IMR-90 (cell line): ENCODE measurements at regions not wholly inside any gene's neighbourhood (a gene's known extent, or its start where the extent isn't known, plus 50 kb on each side); places are given as distances from the start of the nearest gene placed in this dataset.
A peak's percentile ranks its signal among the peaks of the same experiment; 100 is the strongest.

Experiments used
- ATAC-seq: fragments of 200-7000 bp; cut with Tn5 transposase; 2 replicates; pipeline ENCODE4 v1.9.1; 2020; ENCODE audit warnings: low read depth, mild to moderate bottlenecking, moderate library complexity
- BruUV-seq: library from RNA; stranded (reverse); fragments of 400-500 nt; replicated peaks from 2 replicates; lab custom pipeline; 2021; lab: Mats Ljungman, UMichigan
- CTCF ChIA-PET: fragments of 300-600 bp; formaldehyde crosslinking; extraction: SDS; loops from one replicate; lab custom pipeline; 2021; ENCODE audit warnings: antibody characterized with exemption; lab: Yijun Ruan, JAX
- POLR2A ChIA-PET: fragments of 300-600 bp; sonication (Branson Sonifier 250); formaldehyde crosslinking; loops from one replicate; lab custom pipeline; 2022; ENCODE audit warnings: antibody characterized with exemption; ENCODE audit not compliant: unreplicated experiment; lab: Charles Lee
- DNase-seq: peaks from one replicate; pipeline ENCODE4 v3.0.0; 2013
- H2AFZ ChIP-seq: replicated peaks from 2 replicates; pipeline ENCODE3; 2013; ENCODE audit warnings: low read length, mild to moderate bottlenecking; ENCODE audit not compliant: poor library complexity
- H2AK5ac ChIP-seq: 2 replicates; pipeline ENCODE4 v1.6.1; 2013; ENCODE audit warnings: low read depth, low read length, inconsistent platforms
- H2AK9ac ChIP-seq: replicated peaks from 2 replicates; pipeline ENCODE3; 2013; ENCODE audit warnings: mild to moderate bottlenecking, low read depth, low read length, moderate library complexity; ENCODE audit not compliant: poor library complexity
- H2BK120ac ChIP-seq: 2 replicates; pipeline ENCODE4 v1.6.1; 2013; ENCODE audit warnings: low read depth, low read length, inconsistent platforms
- H2BK15ac ChIP-seq: 3 replicates; pipeline ENCODE4 v1.6.1; 2013; ENCODE audit warnings: low read depth, low read length, inconsistent platforms
- H2BK20ac ChIP-seq: 2 replicates; pipeline ENCODE4 v1.6.1; 2013; ENCODE audit warnings: low read depth, mild to moderate bottlenecking, inconsistent platforms, low read length, moderate library complexity
- H2BK5ac ChIP-seq: 2 replicates; pipeline ENCODE4 v1.6.1; 2013; ENCODE audit warnings: mild to moderate bottlenecking, low read depth, low read length, inconsistent platforms; ENCODE audit not compliant: poor library complexity, severe bottlenecking
- H3K14ac ChIP-seq: replicated peaks from 2 replicates; pipeline ENCODE4 v1.6.1; 2013; ENCODE audit warnings: low read depth, low read length, inconsistent platforms
- H3K18ac ChIP-seq: 2 replicates; pipeline ENCODE4 v1.6.1; 2013; ENCODE audit warnings: low read depth, low read length, control low read depth
- H3K23ac ChIP-seq: 2 replicates; pipeline ENCODE4 v1.6.1; 2013; ENCODE audit warnings: low read depth, low read length, inconsistent platforms
- H3K27ac ChIP-seq: 2 replicates; pipeline ENCODE4 v1.5.1; 2013; ENCODE audit warnings: mild to moderate bottlenecking, control low read depth, low read length; ENCODE audit not compliant: insufficient read depth
- H3K27me3 ChIP-seq: 2 replicates; pipeline ENCODE4 v1.6.1; 2013; ENCODE audit warnings: low read length; ENCODE audit not compliant: control insufficient read depth, insufficient read depth
- H3K36me3 ChIP-seq: 2 replicates; pipeline ENCODE4 v1.6.1; 2013; ENCODE audit warnings: low read length, mixed read lengths; ENCODE audit not compliant: control insufficient read depth, insufficient read depth
- H3K4ac ChIP-seq: 2 replicates; pipeline ENCODE4 v1.6.1; 2013; ENCODE audit warnings: low read depth, low read length, inconsistent platforms
- H3K4me1 ChIP-seq: 2 replicates; pipeline ENCODE4 v1.6.1; 2013; ENCODE audit warnings: low read length, mixed read lengths; ENCODE audit not compliant: control insufficient read depth, insufficient read depth
- H3K4me2 ChIP-seq: 2 replicates; pipeline ENCODE4 v1.6.1; 2013; ENCODE audit warnings: low read depth, mild to moderate bottlenecking, control low read depth, low read length, moderate library complexity
- H3K4me3 ChIP-seq: 2 replicates; pipeline ENCODE4 v1.5.1; 2013; ENCODE audit warnings: low read depth, mild to moderate bottlenecking, control low read depth, low read length, moderate library complexity; ENCODE audit not compliant: insufficient read depth
- H3K56ac ChIP-seq: 2 replicates; pipeline ENCODE4 v1.6.1; 2013; ENCODE audit warnings: low read length, inconsistent platforms; ENCODE audit not compliant: insufficient read depth; ENCODE audit errors: extremely low read depth
- H3K79me1 ChIP-seq, 2 experiments: 2 replicates each; pipeline ENCODE4 v1.6.1; 2013; ENCODE audit warnings: low read length in 2 of 2, inconsistent platforms in 1 of 2, low read depth in 1 of 2
- H3K9ac ChIP-seq: 2 replicates; pipeline ENCODE4 v1.6.1; 2013; ENCODE audit warnings: low read depth, low read length, control low read depth
- H3K9me1 ChIP-seq: 2 replicates; pipeline ENCODE4 v1.6.1; 2013; ENCODE audit warnings: low read length, inconsistent platforms; ENCODE audit not compliant: insufficient read depth
- H3K9me3 ChIP-seq: 2 replicates; pipeline ENCODE4 v1.6.1; 2013; ENCODE audit warnings: low read length; ENCODE audit not compliant: control insufficient read depth, insufficient read depth
- H4K20me1 ChIP-seq: 2 replicates; pipeline ENCODE4 v1.6.1; 2013; ENCODE audit warnings: low read length, inconsistent platforms; ENCODE audit not compliant: insufficient read depth
- H4K5ac ChIP-seq: 2 replicates; pipeline ENCODE4 v1.6.1; 2013; ENCODE audit warnings: mild to moderate bottlenecking, low read depth, low read length, control low read depth
- H4K8ac ChIP-seq, 2 experiments: 2 replicates each; pipeline ENCODE4 v1.6.1; 2013; ENCODE audit warnings: low read depth in 2 of 2, low read length in 2 of 2, control low read depth in 1 of 2, inconsistent platforms in 1 of 2
- H4K91ac ChIP-seq: 2 replicates; pipeline ENCODE4 v1.6.1; 2013; ENCODE audit warnings: low read depth, low read length, inconsistent platforms; ENCODE audit not compliant: insufficient read depth
- BHLHE40 ChIP-seq: fragments of 150-350 bp; IDR thresholded peaks from 2 replicates; pipeline ENCODE4 v1.6.1; 2016; ENCODE audit warnings: mild to moderate bottlenecking, low read depth, low read length
- CEBPB ChIP-seq: IDR thresholded peaks from 2 replicates; pipeline ENCODE4 v1.6.1; 2012; ENCODE audit warnings: low read depth, low read length, improper control_type of control experiment
- CHD1 ChIP-seq: IDR thresholded peaks from 2 replicates; pipeline ENCODE4 v1.6.1; 2012; ENCODE audit warnings: low read depth, low read length, improper control_type of control experiment
- CTCF ChIP-seq: conservative IDR thresholded peaks from 2 replicates; pipeline ENCODE4 v1.5.1; 2012; ENCODE audit warnings: mild to moderate bottlenecking, low read depth, low read length, improper control_type of control experiment
- ELK1 ChIP-seq: fragments of 150-350 bp; IDR thresholded peaks from 2 replicates; pipeline ENCODE4 v1.6.1; 2016; ENCODE audit warnings: low read depth, mild to moderate bottlenecking, low read length, moderate library complexity, borderline replicate concordance
- FOS ChIP-seq: fragments of 150-350 bp; IDR thresholded peaks from 2 replicates; pipeline ENCODE4 v1.6.1; 2016; ENCODE audit warnings: low read depth, low read length
- MAFK ChIP-seq: IDR thresholded peaks from 2 replicates; pipeline ENCODE4 v1.6.1; 2012; ENCODE audit warnings: low read depth, low read length, improper control_type of control experiment
- MAZ ChIP-seq: IDR thresholded peaks from 2 replicates; pipeline ENCODE4 v1.6.1; 2012; ENCODE audit warnings: low read depth, mild to moderate bottlenecking, low read length, improper control_type of control experiment, moderate library complexity, borderline replicate concordance
- MXI1 ChIP-seq: IDR thresholded peaks from 2 replicates; pipeline ENCODE4 v1.6.1; 2012; ENCODE audit warnings: low read depth, mild to moderate bottlenecking, low read length, moderate library complexity, borderline replicate concordance
- NFE2L2 ChIP-seq: fragments of 150-350 bp; IDR thresholded peaks from 2 replicates; pipeline ENCODE4 v1.6.1; 2016; ENCODE audit warnings: low read depth, mild to moderate bottlenecking, low read length
- POLR2A ChIP-seq: IDR thresholded peaks from 2 replicates; pipeline ENCODE4 v1.6.1; 2012; ENCODE audit warnings: mild to moderate bottlenecking, low read depth, low read length
- RAD21 ChIP-seq: IDR thresholded peaks from 2 replicates; pipeline ENCODE4 v1.6.1; 2012; ENCODE audit warnings: low read length, improper control_type of control experiment
- RCOR1 ChIP-seq: IDR thresholded peaks from 2 replicates; pipeline ENCODE4 v1.6.1; 2012; ENCODE audit warnings: mild to moderate bottlenecking, low read length, improper control_type of control experiment; ENCODE audit not compliant: insufficient replicate concordance
- RFX5 ChIP-seq: IDR thresholded peaks from 2 replicates; pipeline ENCODE4 v1.8.0; 2012; ENCODE audit warnings: low read depth, mild to moderate bottlenecking, low read length, moderate library complexity
- SMC3 ChIP-seq: fragments of 150-350 bp; IDR thresholded peaks from 2 replicates; pipeline ENCODE4 v1.6.1; 2016; ENCODE audit warnings: low read depth, mild to moderate bottlenecking, antibody characterized with exemption, low read length, moderate library complexity
- USF2 ChIP-seq: fragments of 150-350 bp; IDR thresholded peaks from 2 replicates; pipeline ENCODE4 v1.6.1; 2017; ENCODE audit warnings: mild to moderate bottlenecking, antibody characterized with exemption, low read length, low read depth
- WGBS, 2 experiments: methylation state at CpG; one replicate each; pipeline versions ENCODE4 v1.1.5 to v1.1.7; 2013; ENCODE audit warnings: missing lambda C conversion rate in 2 of 2; ENCODE audit not compliant: insufficient read length in 1 of 2; ENCODE audit errors: extremely low coverage in 2 of 2; 5-methylcytosine and 5-hydroxymethylcytosine counted together
- dilution Hi-C: fragments of 300-500 bp; cut with HindIII; formaldehyde crosslinking; loops from one replicate; pipeline ENCODE4 v1.14.3; 2018; ENCODE audit warnings: low sequenced_read_pairs; ENCODE audit not compliant: unreplicated experiment
- in situ Hi-C: fragments of 300-500 bp; cut with MboI; formaldehyde crosslinking; loops from 3 replicates; pipeline ENCODE4 v1.14.3; 2019; ENCODE audit warnings: low sequenced_read_pairs, inconsistent platforms, mixed read lengths
- intact Hi-C: fragments of 100-400 bp; cut with micrococcal nuclease; formaldehyde crosslinking; loops from 2 replicates; pipeline ENCODE4 v1.10.0; 2022

GRCh38 chr9:79200336-79200735, 371.4 kb upstream of the TLE4 start:
- Histone ChIP-seq H3K4me2 (no peak overlapping the region), H3K14ac (no peak overlapping the region), H3K9me3 (no peaks in the 10 kb centered on the region), H3K9me1 (0 out of 2 replicates have a peak, but pooled peaks cover 3% of the 10 kb centered on the region), H2AK5ac (no peak overlapping the region), H2AK9ac (no peak overlapping the region), H3K27me3 (no peaks in the 10 kb centered on the region), H3K79me1 (no peaks in the 10 kb centered on the region), H3K27ac (no peak overlapping the region), H4K91ac (no peak overlapping the region), H4K20me1 (no peaks in the 10 kb centered on the region), H3K4me1 (peaks cover 7% of the 10 kb centered on the region), H3K4ac (no peak overlapping the region), H4K5ac (no peak overlapping the region), H3K56ac (no peak overlapping the region), H3K36me3 (no peaks in the 10 kb centered on the region), H4K8ac (no peak overlapping the region), H2BK15ac (no peak overlapping the region; the same call in 2 of the 3 replicates), H2BK20ac (no peak overlapping the region), H3K9ac (no peak overlapping the region), H3K18ac (no peak overlapping the region), H2BK120ac (0 out of 2 replicates have a peak overlapping the region, but pooled peaks have one; percentile 3), H3K4me3 (no peak overlapping the region), H2AFZ (no peak overlapping the region), H2BK5ac (no peak overlapping the region), H3K23ac (no peak overlapping the region)
- ATAC-seq, result no peak
- in situ Hi-C loops (no loop called here), intact Hi-C loops (no loop called here), dilution Hi-C loops (no loop called here)
- no TSS peak for BruUV-seq
- TF ChIP-seq NFE2L2 (no peak), MAZ (no peak), FOS (no peak), USF2 (no peak), CEBPB (no peak), MAFK (no peak), CTCF (no peak), MXI1 (no peak), RAD21 (no peak), BHLHE40 (no peak), SMC3 (no peak), RFX5 (no peak), ELK1 (no peak), RCOR1 (no peak), POLR2A (no peak), CHD1 (no peak)
- no CpG with 5 or more reads among the region's 1 CpG for WGBS, 2 experiments
- DNase-seq, result no peak
- POLR2A ChIA-PET, result no interaction called here
- CTCF ChIA-PET, result interaction anchor here (0.6 kb wide), 1 partner anchor 9 kb away, joined by 3 read pairs; no protein-coding TSS in a partner anchor
